ENCODE measurements at regions not wholly inside any gene's neighbourhood (a gene's known extent, or its start where the extent isn't known, plus 50 kb on each side); places are given as distances from the start of the nearest gene placed in this dataset.

GRCh38 chr10:34029455-34029854 is 695.0 kb upstream of the NRP1 start:
- no peak for TF ChIP-seq POLR2AphosphoS5 (IDR thresholded peaks at IDR 0.05; ENCODE audit: low read depth, low read length)
- no peak for TF ChIP-seq TAF1 (IDR thresholded peaks at IDR 0.05; ENCODE audit: borderline replicate concordance, insufficient read depth, low read length)

Measured in PFSK-1 (cell line).